IgD-negative memory B cell (primary cell): ENCODE measurements at regions not wholly inside any gene's neighbourhood (a gene's known extent, or its start where the extent isn't known, plus 50 kb on each side); places are given as distances from the start of the nearest gene placed in this dataset.

Source experiments
- H3K27ac Mint-ChIP-seq, 3 donors: one replicate each; pipeline ENCODE4 v1.8.0; 2020 to 2022; ENCODE audit warnings: mild to moderate bottlenecking in 3 of 3, mixed read lengths in 3 of 3, moderate library complexity in 1 of 3
- H3K27me3 Mint-ChIP-seq: one replicate; pipeline ENCODE4 v1.8.0; 2021; ENCODE audit warnings: mixed read lengths
- H3K36me3 Mint-ChIP-seq: one replicate; pipeline ENCODE4 v1.8.0; 2020; ENCODE audit warnings: mild to moderate bottlenecking, mixed read lengths
- H3K4me1 Mint-ChIP-seq, 3 donors: one replicate each; pipeline ENCODE4 v1.8.0; 2020 to 2022; ENCODE audit warnings: mixed read lengths in 3 of 3, mild to moderate bottlenecking in 1 of 3
- H3K4me3 Mint-ChIP-seq, 4 donors: one replicate each; pipeline ENCODE4 v1.8.0; 2020 to 2022; ENCODE audit warnings: mild to moderate bottlenecking in 4 of 4, mixed read lengths in 4 of 4, moderate library complexity in 3 of 4
- H3K9me3 Mint-ChIP-seq, 3 donors: one replicate each; pipeline ENCODE4 v1.8.0; 2020 to 2021; ENCODE audit warnings: mixed read lengths in 3 of 3, mild to moderate bottlenecking in 1 of 3

DNA sequence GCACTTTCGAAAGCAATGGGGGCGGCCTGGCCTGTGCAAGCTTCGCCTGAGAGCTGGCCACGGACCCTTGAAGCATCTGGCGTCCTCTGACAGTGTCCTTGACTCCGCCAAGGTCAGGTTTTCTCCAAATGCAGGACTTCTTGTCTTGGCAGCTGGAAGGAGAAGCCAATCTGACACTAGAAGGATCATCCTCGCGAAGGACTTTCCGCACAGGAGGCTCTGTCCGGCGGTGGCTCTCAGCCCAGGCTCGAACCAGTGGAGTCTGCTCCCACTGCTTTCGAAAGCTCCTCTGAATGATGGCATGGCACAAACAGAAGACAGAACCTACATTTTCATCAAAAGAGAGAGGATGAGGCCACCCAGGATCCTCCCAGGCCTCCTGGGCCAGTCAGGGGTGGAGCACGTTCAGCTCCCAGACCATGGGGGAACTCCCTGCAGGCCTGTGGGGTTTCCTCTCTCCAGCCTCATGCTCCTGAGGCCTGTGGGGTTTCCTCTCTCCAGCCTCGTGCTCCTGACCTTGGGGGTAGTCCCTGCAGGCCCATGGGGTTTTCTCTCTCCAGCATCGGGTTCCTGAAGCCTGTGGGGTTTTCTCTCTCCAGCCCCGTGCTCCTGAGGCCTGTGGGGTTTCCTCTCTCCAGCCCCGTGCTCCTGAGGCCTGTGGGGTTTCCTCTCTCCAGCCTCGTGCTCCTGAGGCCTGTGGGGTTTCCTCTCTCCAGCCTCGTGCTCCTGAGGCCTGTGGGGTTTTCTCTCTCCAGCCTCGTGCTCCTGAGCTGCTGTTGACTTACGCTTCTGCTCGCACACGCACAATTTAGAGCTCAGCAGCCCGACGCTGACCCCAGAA is 396.5 kb upstream of the SALL3 start:
- Mint-ChIP-seq H3K4me1 (no peaks in the 10 kb centered on the region), H3K9me3 (peaks cover 5 to 8% (median 6%) of the 10 kb centered on the region in 3 donors), H3K27me3 (no peaks in the 10 kb centered on the region), H3K27ac (no peak overlapping the region), H3K36me3 (no peaks in the 10 kb centered on the region), H3K4me3 (no peak overlapping the region)

DNA sequence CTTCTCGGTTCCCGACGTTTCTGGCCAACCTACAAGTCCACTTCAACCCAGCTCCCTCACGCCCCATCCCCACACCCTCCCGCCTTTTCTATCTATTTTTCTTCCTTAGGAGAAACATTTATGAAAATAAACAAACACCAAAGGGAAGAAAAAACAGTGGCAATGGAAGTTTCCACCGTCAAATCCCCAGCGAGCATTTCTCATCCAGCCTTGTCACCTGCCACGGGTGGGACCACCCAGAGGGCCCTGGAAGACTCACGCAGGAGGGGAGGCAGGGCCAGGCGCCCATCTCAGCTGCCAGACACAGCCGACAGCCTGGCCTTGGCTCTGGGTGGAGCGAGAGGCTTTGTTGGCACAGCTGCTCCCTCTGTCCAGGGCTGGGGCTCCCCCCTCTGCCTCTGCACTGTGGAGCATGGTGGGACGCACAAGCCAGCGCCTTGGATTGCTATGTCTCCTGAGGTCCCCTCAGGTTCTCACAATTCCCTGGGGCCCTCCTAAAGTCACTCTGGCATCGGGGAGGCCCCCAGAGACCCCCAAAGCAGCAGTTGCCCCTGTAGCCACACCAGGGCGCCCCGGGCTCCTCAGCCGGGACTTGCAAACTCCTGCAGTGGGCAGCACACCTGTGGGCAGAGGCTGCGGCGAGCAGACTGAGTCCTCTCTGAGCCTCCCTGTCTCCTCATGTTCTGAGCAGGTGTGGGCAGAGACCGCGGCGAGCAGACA is 395.7 kb upstream of the SALL3 start:
- Mint-ChIP-seq H3K36me3 (no peaks in the 10 kb centered on the region), H3K9me3 (peaks cover 0 to 5% (median 0%) of the 10 kb centered on the region in 3 donors), H3K27ac (no peak overlapping the region), H3K4me1 (no peaks in the 10 kb centered on the region), H3K27me3 (no peaks in the 10 kb centered on the region), H3K4me3 (no peak overlapping the region)

DNA sequence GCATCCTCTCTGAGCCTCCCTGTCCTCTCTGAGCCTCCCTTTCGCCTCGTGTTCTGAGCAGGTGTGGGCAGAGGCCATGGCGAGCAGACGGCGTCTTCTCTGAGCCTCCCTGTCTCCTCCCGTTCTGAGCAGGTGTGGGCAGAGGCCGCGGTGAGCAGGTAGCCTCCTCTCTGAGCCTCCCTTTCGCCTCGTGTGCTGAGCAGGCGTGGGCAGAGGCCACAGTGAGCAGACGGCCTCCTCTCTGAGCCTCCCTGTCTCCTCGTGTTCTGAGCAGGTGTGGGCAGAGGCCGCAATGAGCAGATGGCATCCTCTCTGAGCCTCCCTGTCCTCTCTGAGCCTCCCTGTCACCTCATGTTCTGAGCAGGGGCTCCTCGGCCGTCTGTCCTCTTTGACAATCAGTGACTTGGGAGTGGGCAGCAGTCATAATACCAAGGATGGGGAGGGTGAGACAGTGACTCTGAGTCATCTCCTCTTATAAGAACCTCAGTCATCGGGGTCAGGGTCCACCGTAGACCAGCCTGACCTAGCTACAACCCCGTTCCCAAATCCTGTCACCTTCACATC is 395.1 kb upstream of the SALL3 start:
- H3K36me3 Mint-ChIP-seq: no peaks in the 10 kb centered on the region
- no peaks in the 10 kb centered on the region for H3K27me3 Mint-ChIP-seq

DNA sequence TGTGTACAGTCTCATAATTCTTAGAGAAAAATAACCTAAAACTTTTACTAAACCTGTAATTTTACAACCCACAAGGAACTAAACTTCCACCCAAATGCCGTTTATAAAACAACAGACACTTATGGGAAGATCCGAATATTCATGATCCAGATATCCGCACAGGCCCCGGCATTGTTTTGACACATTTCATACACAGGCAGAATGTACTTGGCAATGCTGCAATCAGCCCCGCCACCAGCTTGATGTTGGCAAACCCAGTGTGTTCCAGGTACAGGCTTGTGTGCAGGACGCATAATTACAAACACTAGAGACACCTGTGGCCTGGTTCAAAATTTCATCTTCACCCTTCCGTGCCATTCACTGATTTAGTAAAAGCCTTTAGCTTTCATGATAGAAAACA is 393.0 kb upstream of the SALL3 start:
- no peak overlapping the region for H3K27ac Mint-ChIP-seq
- H3K27me3 Mint-ChIP-seq: no peaks in the 10 kb centered on the region

More for the DNA sequence above, 395.1 kb upstream of the SALL3 start:
- peaks cover 0 to 7% (median 0%) of the 10 kb centered on the region in 3 donors for H3K9me3 Mint-ChIP-seq
- H3K27ac Mint-ChIP-seq: no peak overlapping the region
- H3K4me1 Mint-ChIP-seq: no peaks in the 10 kb centered on the region
- no peak overlapping the region for H3K4me3 Mint-ChIP-seq

DNA sequence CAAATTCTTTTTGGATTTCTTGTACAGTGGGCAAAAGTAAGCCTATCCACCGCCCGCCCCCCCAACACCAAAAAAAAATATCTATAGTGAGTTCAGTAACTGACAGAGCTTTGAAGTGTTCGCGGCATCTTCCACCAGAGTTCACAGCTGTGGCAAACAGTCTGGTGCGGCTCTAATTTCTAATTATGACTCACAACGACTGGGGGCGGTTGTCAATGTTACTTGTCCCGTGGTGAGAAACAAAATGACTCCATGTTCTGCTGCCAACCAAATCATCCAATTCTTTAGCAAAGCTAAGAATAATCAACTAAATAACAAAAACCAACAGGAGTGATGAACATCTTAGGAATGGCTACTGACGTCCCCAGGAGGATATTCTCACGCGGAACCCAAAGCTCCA is 392.5 kb upstream of the SALL3 start:
- Mint-ChIP-seq H3K4me1 (no peaks in the 10 kb centered on the region), H3K27me3 (no peaks in the 10 kb centered on the region), H3K36me3 (no peaks in the 10 kb centered on the region), H3K9me3 (peaks cover 1 to 11% (median 7%) of the 10 kb centered on the region in 3 donors), H3K27ac (no peak overlapping the region), H3K4me3 (no peak overlapping the region)

More for the DNA sequence above, 393.0 kb upstream of the SALL3 start:
- Mint-ChIP-seq H3K36me3 (no peaks in the 10 kb centered on the region), H3K9me3 (peaks cover 1 to 11% (median 5%) of the 10 kb centered on the region in 3 donors), H3K4me3 (no peak overlapping the region), H3K4me1 (no peaks in the 10 kb centered on the region)

DNA sequence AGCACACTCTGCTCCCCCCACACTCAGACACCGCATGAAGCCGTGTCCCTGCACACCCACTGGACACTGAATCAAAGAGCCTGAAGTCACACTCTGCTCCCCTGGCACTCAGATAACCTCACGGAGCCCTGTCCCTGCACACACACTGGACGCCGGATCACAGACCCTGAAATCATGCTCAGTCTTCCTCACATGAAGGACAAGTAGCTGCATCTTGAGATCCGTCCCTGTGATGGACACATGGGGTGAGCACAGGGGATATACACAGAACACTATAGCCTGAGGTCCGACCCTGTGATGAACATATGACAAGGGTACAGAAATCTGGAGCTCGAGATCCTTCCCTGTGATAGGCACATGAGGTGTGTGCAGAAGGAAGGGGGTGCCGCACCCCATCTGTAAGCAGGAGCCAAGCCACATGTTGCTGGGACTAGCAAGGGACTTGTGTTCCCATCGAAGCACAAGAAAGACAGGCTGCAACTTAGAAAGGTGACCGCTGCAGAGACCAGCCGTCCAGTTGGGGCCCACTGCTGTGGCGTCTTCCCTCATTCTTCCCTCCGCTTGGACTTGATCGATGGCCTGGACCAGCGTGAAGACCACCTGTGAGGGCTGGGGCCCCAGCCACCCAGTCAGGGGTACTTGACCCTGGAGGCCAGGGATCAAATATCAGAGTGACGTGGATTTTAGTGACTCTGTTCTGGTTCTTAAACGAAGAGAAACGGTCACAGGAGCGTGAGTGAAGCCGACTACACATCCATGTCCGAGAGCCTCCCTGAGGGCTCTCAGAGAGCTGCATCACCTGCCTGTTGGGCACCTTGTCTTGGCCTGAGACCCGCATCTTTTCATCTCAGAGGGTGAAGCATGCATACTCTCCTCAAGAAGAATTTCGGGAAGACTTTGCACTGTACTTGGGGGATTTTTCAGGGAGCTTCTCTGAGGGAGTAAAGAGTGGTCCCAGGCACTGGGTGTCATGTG is 391.7 kb upstream of the SALL3 start:
- Mint-ChIP-seq H3K27ac (no peak overlapping the region), H3K9me3 (peaks cover 1 to 13% (median 9%) of the 10 kb centered on the region in 3 donors), H3K36me3 (no peaks in the 10 kb centered on the region), H3K4me1 (no peaks in the 10 kb centered on the region), H3K4me3 (no peak overlapping the region), H3K27me3 (no peaks in the 10 kb centered on the region)

DNA sequence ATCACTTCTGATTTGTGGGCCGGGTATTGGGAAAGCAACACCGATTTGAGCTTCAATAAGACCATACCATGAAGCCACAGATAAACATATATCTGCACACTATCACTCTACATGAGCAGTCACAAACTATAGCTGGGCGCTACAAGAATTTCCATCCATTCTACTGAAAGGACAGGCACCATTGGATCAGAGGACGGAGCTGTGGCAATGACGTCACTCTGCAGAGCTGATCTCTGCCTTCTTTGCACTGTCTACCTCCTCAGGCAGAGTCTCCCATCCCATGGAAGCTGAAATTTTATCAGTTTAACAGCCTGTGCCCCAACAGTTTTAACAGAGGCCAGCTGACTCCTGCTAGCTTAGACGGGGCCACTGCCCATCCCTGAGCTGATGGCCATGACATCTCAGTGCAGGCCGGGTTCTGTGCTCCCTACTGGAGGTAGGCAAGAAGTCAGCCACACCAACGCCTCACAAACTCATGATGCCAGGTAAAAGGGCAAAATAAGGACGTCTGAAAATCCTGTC is 389.6 kb upstream of the SALL3 start:
- Mint-ChIP-seq H3K27me3 (no peaks in the 10 kb centered on the region), H3K27ac (no peak overlapping the region), H3K4me3 (no peak overlapping the region), H3K36me3 (no peaks in the 10 kb centered on the region), H3K4me1 (no peaks in the 10 kb centered on the region), H3K9me3 (peaks cover 4 to 21% (median 14%) of the 10 kb centered on the region in 3 donors)

DNA sequence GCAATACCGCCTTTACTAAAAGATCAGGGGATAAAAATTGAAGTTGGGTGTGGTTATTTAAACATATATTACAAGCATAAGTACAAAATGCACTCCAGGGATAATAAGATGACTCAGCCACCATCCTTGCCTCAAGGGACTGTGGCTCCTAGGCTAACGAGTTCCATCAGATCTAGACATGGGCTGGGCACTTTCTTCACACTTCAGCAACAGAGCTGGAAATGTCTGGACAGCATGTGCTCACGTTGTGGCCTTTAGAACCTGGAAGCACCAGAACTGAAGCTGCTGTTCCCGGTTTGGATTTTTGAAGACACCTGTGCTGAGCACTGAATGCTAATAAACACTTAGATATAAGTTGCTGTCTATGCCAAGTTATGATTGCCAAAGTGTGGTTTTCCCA is 384.2 kb upstream of the SALL3 start:
- Mint-ChIP-seq H3K27ac (no peak overlapping the region), H3K9me3 (peaks cover 3 to 24% (median 16%) of the 10 kb centered on the region in 3 donors), H3K4me3 (no peak overlapping the region), H3K27me3 (no peaks in the 10 kb centered on the region), H3K4me1 (no peaks in the 10 kb centered on the region), H3K36me3 (no peaks in the 10 kb centered on the region)

DNA sequence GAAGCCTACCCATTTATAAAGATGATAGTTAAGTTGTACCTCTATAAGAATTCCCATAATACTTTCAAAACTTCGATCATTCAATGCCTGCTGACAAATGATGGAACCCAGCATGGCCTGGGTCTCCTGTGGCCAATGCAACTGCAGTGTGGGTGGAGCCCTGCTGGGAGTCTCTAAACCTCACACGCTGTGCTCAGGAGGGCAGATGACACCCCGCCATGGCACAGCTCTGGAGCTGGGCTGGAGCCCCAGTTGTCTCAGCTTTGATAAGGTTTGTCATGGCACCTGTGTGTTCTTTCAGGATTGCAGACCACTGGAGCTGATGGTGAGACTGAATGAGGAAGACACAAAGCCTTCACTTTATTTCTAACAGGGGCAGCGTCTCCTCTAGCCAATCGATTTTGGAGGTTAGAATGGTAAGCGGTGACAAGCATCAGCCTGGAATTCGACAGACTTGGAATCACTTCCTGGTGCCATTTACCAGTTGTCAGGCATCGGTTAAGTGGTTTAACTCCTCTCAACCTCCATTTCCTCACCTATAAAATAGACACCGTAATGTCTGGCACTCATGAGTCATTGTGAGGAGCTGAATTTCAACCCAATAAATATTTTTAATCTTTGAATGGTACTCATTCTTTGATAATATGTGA is 383.6 kb upstream of the SALL3 start:
- peaks cover 3 to 19% (median 14%) of the 10 kb centered on the region in 3 donors for H3K9me3 Mint-ChIP-seq
- no peaks in the 10 kb centered on the region for H3K27me3 Mint-ChIP-seq
- no peaks in the 10 kb centered on the region for H3K4me1 Mint-ChIP-seq
- no peak overlapping the region for H3K27ac Mint-ChIP-seq
- H3K4me3 Mint-ChIP-seq: no peak overlapping the region
- no peaks in the 10 kb centered on the region for H3K36me3 Mint-ChIP-seq

DNA sequence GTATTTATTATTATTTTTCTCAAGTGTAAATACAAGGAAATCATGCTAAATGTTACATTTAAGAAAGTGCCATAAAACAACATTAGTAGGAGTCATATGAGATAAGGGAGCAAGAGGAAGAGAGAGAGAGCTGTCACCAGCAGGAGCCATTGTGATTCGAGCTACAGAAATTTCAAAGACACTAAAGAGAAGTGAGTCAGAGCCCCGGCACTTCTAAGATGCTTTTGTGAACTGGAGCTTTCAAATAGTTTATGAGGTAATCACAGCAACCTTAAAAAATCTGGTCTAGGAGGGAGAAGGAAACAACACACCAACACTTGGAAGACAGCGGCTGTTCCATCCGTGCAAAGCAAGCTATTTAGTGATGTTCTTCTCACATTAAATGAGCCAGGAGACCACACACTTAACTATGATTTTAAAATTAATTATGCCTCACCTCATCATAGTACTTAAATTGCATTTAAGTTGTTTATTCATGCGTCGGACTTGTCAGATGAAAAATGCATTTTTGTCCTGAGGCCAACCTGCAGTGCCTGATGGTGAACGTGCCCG is 382.7 kb upstream of the SALL3 start:
- H3K4me1 Mint-ChIP-seq: no peaks in the 10 kb centered on the region
- peaks cover 3 to 19% (median 11%) of the 10 kb centered on the region in 3 donors for H3K9me3 Mint-ChIP-seq
- no peaks in the 10 kb centered on the region for H3K36me3 Mint-ChIP-seq
- H3K4me3 Mint-ChIP-seq: no peak overlapping the region
- no peaks in the 10 kb centered on the region for H3K27me3 Mint-ChIP-seq
- H3K27ac Mint-ChIP-seq: no peak overlapping the region

DNA sequence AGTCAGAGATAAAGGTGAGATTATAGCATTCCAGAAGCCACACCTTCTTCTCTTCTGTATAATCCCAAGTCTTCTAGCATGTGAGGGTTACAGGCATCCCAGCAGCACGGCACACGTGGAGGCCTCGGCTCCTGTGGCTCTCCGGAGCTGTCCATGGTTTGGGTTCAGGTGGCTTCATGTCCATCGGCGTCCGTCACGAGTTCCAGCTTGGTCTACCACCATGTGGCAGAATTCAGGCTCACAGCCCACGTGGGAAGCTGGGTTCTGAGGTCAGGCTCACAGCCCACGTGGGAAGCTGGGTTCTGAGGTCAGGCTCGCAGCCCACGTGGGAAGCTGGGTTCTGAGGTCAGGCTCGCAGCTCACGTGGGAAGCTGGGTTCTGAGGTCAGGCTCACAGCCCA is 378.3 kb upstream of the SALL3 start:
- no peak overlapping the region for H3K4me3 Mint-ChIP-seq
- H3K4me1 Mint-ChIP-seq: no peaks in the 10 kb centered on the region
- peaks cover 0 to 15% (median 3%) of the 10 kb centered on the region in 3 donors for H3K9me3 Mint-ChIP-seq
- H3K27me3 Mint-ChIP-seq: no peaks in the 10 kb centered on the region
- no peak overlapping the region for H3K27ac Mint-ChIP-seq
- H3K36me3 Mint-ChIP-seq: no peaks in the 10 kb centered on the region

DNA sequence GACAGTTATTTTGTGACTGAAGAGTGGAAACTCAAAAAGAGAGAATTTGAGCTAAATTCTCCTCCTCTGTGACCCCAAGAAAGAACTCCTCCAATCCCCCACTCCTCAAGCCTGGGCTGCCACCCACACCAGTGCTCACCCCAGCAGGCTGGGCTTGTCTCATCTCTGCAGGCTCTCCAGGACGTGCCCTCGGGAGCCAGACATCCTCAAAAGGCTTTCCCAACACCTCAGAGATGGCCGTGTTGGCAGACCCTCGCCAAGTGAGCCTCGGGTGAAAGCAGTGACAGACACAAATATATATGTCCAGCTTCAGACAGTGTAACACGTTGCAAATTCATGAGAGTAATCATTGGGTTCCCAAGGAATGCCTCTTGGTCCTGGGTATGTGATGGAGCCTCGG is 377.7 kb upstream of the SALL3 start:
- Mint-ChIP-seq H3K27ac (no peak overlapping the region), H3K4me3 (no peak overlapping the region), H3K27me3 (no peaks in the 10 kb centered on the region), H3K36me3 (no peaks in the 10 kb centered on the region), H3K9me3 (peaks cover 0 to 15% (median 3%) of the 10 kb centered on the region in 3 donors), H3K4me1 (no peaks in the 10 kb centered on the region)

DNA sequence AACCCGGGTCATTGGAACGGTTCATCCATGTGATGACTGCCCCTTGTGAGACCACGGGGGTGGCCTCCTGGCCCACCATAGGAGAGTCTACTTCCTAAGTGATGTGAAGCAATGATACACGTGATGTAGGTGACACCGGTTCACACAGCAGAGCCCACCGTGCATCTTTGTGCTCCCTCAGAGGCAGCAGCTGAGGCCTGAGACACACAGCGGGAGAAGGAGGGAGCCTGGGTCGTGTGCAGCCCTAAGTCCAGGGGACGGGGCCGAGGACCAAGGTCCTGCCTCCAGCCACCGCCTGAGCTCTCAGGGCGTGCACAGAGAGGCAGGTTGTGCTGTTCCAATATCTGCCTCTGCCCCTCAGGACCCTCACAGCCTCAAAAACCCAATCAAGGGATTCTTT is 377.2 kb upstream of the SALL3 start:
- no peak overlapping the region for H3K27ac Mint-ChIP-seq
- no peak overlapping the region for H3K4me3 Mint-ChIP-seq

More for the DNA sequence above, 377.2 kb upstream of the SALL3 start:
- no peaks in the 10 kb centered on the region for H3K36me3 Mint-ChIP-seq
- peaks cover 0 to 15% (median 3%) of the 10 kb centered on the region in 3 donors for H3K9me3 Mint-ChIP-seq
- no peaks in the 10 kb centered on the region for H3K27me3 Mint-ChIP-seq
- H3K4me1 Mint-ChIP-seq: no peaks in the 10 kb centered on the region
